ENCODE measurements at regions not wholly inside any gene's neighbourhood (a gene's known extent, or its start where the extent isn't known, plus 50 kb on each side); places are given as distances from the start of the nearest gene placed in this dataset. TPM values are rescaled to one million over a fixed set of nuclear protein-coding genes. Genes with fewer than 3 reads are reported as not detected.
A peak's percentile ranks its signal among the peaks of the same experiment; 100 is the strongest.

DNA sequence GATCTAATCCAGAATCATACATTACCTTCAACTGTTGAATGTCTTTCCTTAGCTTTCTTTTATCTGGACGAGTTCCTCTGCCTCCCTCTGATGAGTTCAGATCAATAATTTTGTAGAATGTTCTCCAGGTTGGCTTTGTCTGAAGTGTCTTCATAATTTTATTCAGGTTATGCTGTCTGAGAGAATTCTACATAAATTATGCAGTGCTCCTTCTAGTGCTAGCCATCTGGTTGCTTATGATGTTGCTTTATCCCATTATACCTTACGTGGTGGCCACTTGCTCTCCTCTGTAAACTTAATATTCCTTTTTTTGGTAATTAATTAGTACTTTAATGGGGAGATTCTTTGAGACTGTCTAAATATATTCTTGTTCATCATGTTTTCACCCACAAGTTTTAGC, 67.7 kb upstream of the PTCHD4 start:
- TF ChIP-seq, protein P1, sequence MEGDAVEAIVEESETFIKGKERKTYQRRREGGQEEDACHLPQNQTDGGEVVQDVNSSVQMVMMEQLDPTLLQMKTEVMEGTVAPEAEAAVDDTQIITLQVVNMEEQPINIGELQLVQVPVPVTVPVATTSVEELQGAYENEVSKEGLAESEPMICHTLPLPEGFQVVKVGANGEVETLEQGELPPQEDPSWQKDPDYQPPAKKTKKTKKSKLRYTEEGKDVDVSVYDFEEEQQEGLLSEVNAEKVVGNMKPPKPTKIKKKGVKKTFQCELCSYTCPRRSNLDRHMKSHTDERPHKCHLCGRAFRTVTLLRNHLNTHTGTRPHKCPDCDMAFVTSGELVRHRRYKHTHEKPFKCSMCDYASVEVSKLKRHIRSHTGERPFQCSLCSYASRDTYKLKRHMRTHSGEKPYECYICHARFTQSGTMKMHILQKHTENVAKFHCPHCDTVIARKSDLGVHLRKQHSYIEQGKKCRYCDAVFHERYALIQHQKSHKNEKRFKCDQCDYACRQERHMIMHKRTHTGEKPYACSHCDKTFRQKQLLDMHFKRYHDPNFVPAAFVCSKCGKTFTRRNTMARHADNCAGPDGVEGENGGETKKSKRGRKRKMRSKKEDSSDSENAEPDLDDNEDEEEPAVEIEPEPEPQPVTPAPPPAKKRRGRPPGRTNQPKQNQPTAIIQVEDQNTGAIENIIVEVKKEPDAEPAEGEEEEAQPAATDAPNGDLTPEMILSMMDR (IDR thresholded peaks at IDR 0.05) = no peak
- DNase-seq (ENCODE audit: low spot score) = no peak
- no peak for ATAC-seq (ENCODE audit: low FRiP score)

DNA sequence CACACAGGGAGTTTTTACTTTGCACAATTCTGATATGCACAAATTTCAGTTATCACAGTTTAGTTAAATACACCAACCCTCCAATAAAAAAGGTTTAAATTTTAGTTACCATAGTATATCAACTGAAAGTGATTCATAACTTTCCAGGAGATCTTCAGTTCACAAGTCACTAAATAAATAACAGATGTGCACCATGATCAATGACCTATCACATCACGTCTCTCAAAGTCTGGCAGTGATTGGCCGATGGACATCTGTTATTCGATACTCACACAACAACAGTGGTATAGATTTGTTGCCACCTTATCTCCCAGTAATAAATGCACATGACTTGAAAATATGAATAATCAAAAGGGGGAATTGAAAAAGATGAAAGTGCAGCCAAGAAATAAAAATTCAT, 66.8 kb upstream of the PTCHD4 start:
- ATAC-seq (ENCODE audit: low FRiP score) (no peak), DNase-seq (ENCODE audit: low spot score) (no peak)
- TF ChIP-seq, protein P1 (IDR thresholded peaks at IDR 0.05) = no peak

DNA sequence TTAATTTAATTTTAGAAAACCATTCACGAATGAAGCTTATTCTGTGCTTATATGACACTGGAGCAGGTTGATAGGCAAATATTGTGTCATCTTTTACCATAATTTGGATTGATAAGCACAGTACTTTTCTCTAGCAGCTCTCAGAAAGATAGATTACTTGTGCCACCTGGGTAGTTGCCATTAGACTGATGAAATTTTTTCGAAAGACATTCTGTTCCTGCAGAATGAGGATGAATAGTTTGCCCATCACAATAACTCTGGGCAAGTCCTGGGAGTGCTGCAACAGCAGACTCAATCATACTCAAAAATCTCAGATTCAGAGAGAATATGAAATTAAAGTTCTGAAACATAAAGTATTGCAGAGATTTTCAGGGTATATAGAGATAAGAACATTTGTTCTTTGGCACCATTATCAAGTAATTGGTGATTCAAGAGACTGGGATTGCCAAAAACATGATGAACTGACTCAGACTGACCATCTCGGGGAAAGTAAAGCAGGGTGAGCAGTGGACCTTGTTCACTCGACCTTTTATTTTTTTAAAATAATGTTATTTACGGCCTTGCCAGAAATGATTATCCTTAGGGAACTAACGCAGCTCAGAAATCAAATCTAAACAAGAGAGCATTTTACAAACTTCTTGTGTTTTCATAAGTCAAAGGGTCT, 65.8 kb upstream of the PTCHD4 start:
- no peak for DNase-seq (ENCODE audit: low spot score)
- TF ChIP-seq, protein P1 (IDR thresholded peaks at IDR 0.05) = no peak
- peak; percentile 83 for ATAC-seq (ENCODE audit: low FRiP score)

DNA sequence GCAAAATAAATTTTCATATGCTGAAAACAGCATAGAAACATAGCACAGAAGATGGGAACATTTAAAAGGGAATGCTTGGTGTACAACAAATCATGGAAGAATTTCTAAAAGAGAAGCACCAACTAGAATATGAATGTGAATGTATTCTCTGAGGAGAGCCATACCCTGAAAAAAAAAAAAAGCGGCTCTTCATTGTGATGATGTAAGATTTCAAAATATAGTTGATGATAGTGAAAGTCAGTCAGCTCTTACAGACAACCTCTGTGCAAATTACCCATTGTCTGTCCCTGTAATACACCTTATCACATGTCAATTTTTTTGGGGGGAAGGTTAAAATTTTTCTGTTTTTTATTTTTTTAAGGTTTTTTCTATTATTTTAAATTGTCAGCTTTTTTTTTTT, 58.6 kb upstream of the PTCHD4 start:
- TF ChIP-seq, protein P1 (IDR thresholded peaks at IDR 0.05) = no peak
- DNase-seq (ENCODE audit: low spot score) (no peak), ATAC-seq (ENCODE audit: low FRiP score) (no peak)

Small RNA genes lying in the stretch of these regions (small RNA-seq; reads per million reads assigned to genes)
- gene FO393413.1 = not detected
- gene RNU7-65P = not detected

Measured in omental fat pad (tissue), 3 donors.